HEK293 (cell line): ENCODE measurements at regions not wholly inside any gene's neighbourhood (a gene's known extent, or its start where the extent isn't known, plus 50 kb on each side); places are given as distances from the start of the nearest gene placed in this dataset.
A peak's percentile ranks its signal among the peaks of the same experiment; 100 is the strongest.

Experiments
- CTCF ChIA-PET: fragments of 350-600 bp; formaldehyde crosslinking; extraction: SDS; loops from one replicate; lab custom pipeline; 2021; ENCODE audit warnings: antibody characterized with exemption; lab: Yijun Ruan, JAX
- POLR2A ChIA-PET: fragments of 300-600 bp; formaldehyde crosslinking; extraction: SDS; loops from one replicate; lab custom pipeline; 2020; ENCODE audit warnings: antibody characterized with exemption, inconsistent platforms; lab: Yijun Ruan, JAX
- H3K27ac ChIP-seq: fragments of 200-500 bp; sonication (Bioruptor generic); 2 replicates; pipeline ENCODE4 v1.5.1; 2014; ENCODE audit warnings: low read depth, low read length, control low read depth, inconsistent platforms; ENCODE audit errors: extremely low read depth
- H3K36me3 ChIP-seq, 2 experiments: fragments of 200-500 bp in 1 of 2; sonication (Bioruptor generic) in 1 of 2; 1 replicate in 1 of 2; 2 replicates in 1 of 2; pipeline ENCODE4 v1.5.1; 2014 to 2017; ENCODE audit warnings: inconsistent platforms in 2 of 2, low read length in 2 of 2; ENCODE audit not compliant: control insufficient read depth in 2 of 2, insufficient read depth in 1 of 2
- H3K4me1 ChIP-seq: fragments of 200-500 bp; sonication (Bioruptor generic); 2 replicates; pipeline ENCODE4 v1.5.1; 2014; ENCODE audit warnings: mild to moderate bottlenecking, low read length, inconsistent platforms; ENCODE audit not compliant: control insufficient read depth, insufficient read depth
- H3K4me3 ChIP-seq: 2 replicates; pipeline ENCODE4 v1.5.1; 2011; ENCODE audit warnings: low read depth, mild to moderate bottlenecking, control low read depth, low read length, moderate library complexity
- H3K9me3 ChIP-seq: fragments of 200-500 bp; sonication (Bioruptor generic); 2 replicates; pipeline ENCODE4 v1.5.1; 2014; ENCODE audit warnings: low read depth, low read length, inconsistent platforms; ENCODE audit not compliant: control insufficient read depth, insufficient read depth
- MYNN ChIP-seq: fragments of 450-650 bp; formaldehyde crosslinking; IDR thresholded peaks from 2 replicates; pipeline ENCODE4 v1.5.1; 2016; ENCODE audit warnings: missing biosample characterization, missing genetic modification characterization, borderline replicate concordance
- OSR2 ChIP-seq: fragments of 450-650 bp; formaldehyde crosslinking; IDR thresholded peaks from 2 replicates; pipeline ENCODE4 v1.5.1; 2016; ENCODE audit warnings: missing biosample characterization, missing genetic modification characterization
- PRDM6 ChIP-seq: fragments of 450-650 bp; formaldehyde crosslinking; IDR thresholded peaks from 2 replicates; pipeline ENCODE4 v1.5.1; 2017; ENCODE audit warnings: missing biosample characterization, missing genetic modification characterization
- SETDB1 ChIP-seq: IDR thresholded peaks from one replicate; pipeline ENCODE4 v1.6.1; 2017; ENCODE audit warnings: mild to moderate bottlenecking, low read length, moderate library complexity, mixed read lengths; ENCODE audit not compliant: insufficient read length
- TCF7L2 ChIP-seq: IDR thresholded peaks from 2 replicates; pipeline ENCODE4 v1.6.1; 2011; ENCODE audit warnings: low read depth, mild to moderate bottlenecking, inconsistent platforms, low read length, moderate library complexity, borderline replicate concordance
- TRIM28 ChIP-seq: IDR thresholded peaks from 2 replicates; pipeline ENCODE4 v1.6.1; 2011; ENCODE audit warnings: low read length, control low read depth, borderline replicate concordance
- ZBTB1 ChIP-seq: fragments of 450-650 bp; formaldehyde crosslinking; IDR thresholded peaks from 2 replicates; pipeline ENCODE4 v1.5.1; 2016; ENCODE audit warnings: missing biosample characterization, missing genetic modification characterization
- ZBTB48 ChIP-seq: fragments of 450-650 bp; formaldehyde crosslinking; IDR thresholded peaks from 2 replicates; pipeline ENCODE4 v1.5.1; 2016; ENCODE audit warnings: missing biosample characterization, missing genetic modification characterization
- ZNF112 ChIP-seq: fragments of 450-650 bp; formaldehyde crosslinking; IDR thresholded peaks from 2 replicates; pipeline ENCODE4 v1.5.0; 2017; ENCODE audit warnings: missing biosample characterization, missing genetic modification characterization
- ZNF132 ChIP-seq: fragments of 450-650 bp; formaldehyde crosslinking; IDR thresholded peaks from 2 replicates; pipeline ENCODE4 v1.5.1; 2017; ENCODE audit warnings: missing biosample characterization, missing genetic modification characterization, borderline replicate concordance
- ZNF138 ChIP-seq: fragments of 450-650 bp; formaldehyde crosslinking; IDR thresholded peaks from 2 replicates; pipeline ENCODE4 v1.5.1; 2016; ENCODE audit warnings: missing biosample characterization, missing genetic modification characterization, borderline replicate concordance
- ZNF140 ChIP-seq: fragments of 450-650 bp; formaldehyde crosslinking; IDR thresholded peaks from 2 replicates; pipeline ENCODE4 v1.5.1; 2016; ENCODE audit warnings: missing biosample characterization, missing genetic modification characterization
- ZNF280C ChIP-seq: fragments of 450-650 bp; formaldehyde crosslinking; IDR thresholded peaks from 2 replicates; pipeline ENCODE4 v1.5.1; 2016; ENCODE audit warnings: missing biosample characterization, missing genetic modification characterization
- ZNF335 ChIP-seq: fragments of 450-650 bp; formaldehyde crosslinking; conservative IDR thresholded peaks from 2 replicates; pipeline ENCODE4 v1.5.1; 2016; ENCODE audit warnings: missing biosample characterization, missing genetic modification characterization
- ZNF37A ChIP-seq: fragments of 450-650 bp; IDR thresholded peaks from 2 replicates; pipeline ENCODE4 v1.5.1; 2018; ENCODE audit warnings: missing biosample characterization, missing genetic modification characterization
- ZNF394 ChIP-seq: fragments of 450-650 bp; formaldehyde crosslinking; IDR thresholded peaks from 2 replicates; pipeline ENCODE4 v1.5.1; 2016; ENCODE audit warnings: missing biosample characterization, missing genetic modification characterization, mild to moderate bottlenecking, moderate library complexity, borderline replicate concordance
- ZNF48 ChIP-seq: fragments of 450-650 bp; formaldehyde crosslinking; IDR thresholded peaks from 2 replicates; pipeline ENCODE4 v1.5.1; 2016; ENCODE audit warnings: missing biosample characterization, missing genetic modification characterization
- ZNF501 ChIP-seq: fragments of 450-650 bp; formaldehyde crosslinking; IDR thresholded peaks from 2 replicates; pipeline ENCODE4 v1.5.1; 2016; ENCODE audit warnings: missing biosample characterization, missing genetic modification characterization
- ZNF558 ChIP-seq: fragments of 450-650 bp; formaldehyde crosslinking; IDR thresholded peaks from 2 replicates; pipeline ENCODE4 v1.5.1; 2016; ENCODE audit warnings: missing biosample characterization, missing genetic modification characterization
- ZNF621 ChIP-seq: fragments of 450-650 bp; formaldehyde crosslinking; IDR thresholded peaks from 2 replicates; pipeline ENCODE4 v1.5.1; 2017; ENCODE audit warnings: missing biosample characterization, missing genetic modification characterization
- ZNF623 ChIP-seq: fragments of 450-650 bp; formaldehyde crosslinking; IDR thresholded peaks from 2 replicates; pipeline ENCODE4 v1.5.1; 2016; ENCODE audit warnings: missing biosample characterization, missing genetic modification characterization
- ZNF654 ChIP-seq: fragments of 450-650 bp; formaldehyde crosslinking; IDR thresholded peaks from 2 replicates; pipeline ENCODE4 v1.5.1; 2016; ENCODE audit warnings: low read depth, missing biosample characterization, missing genetic modification characterization
- ZNF677 ChIP-seq: fragments of 450-650 bp; IDR thresholded peaks from 2 replicates; pipeline ENCODE4 v1.5.0; 2018; ENCODE audit warnings: missing biosample characterization, mild to moderate bottlenecking, missing genetic modification characterization, moderate library complexity
- TF ChIP-seq, protein P1 (sequence below): fragments of 450-650 bp; formaldehyde crosslinking; IDR thresholded peaks from 2 replicates; pipeline ENCODE4; 2016; ENCODE audit warnings: missing biosample characterization, missing genetic modification characterization
- TF ChIP-seq, protein P2 (sequence below): fragments of 450-650 bp; formaldehyde crosslinking; IDR thresholded peaks from 2 replicates; pipeline ENCODE4 v1.5.1; 2016; ENCODE audit warnings: missing biosample characterization, missing genetic modification characterization

DNA sequence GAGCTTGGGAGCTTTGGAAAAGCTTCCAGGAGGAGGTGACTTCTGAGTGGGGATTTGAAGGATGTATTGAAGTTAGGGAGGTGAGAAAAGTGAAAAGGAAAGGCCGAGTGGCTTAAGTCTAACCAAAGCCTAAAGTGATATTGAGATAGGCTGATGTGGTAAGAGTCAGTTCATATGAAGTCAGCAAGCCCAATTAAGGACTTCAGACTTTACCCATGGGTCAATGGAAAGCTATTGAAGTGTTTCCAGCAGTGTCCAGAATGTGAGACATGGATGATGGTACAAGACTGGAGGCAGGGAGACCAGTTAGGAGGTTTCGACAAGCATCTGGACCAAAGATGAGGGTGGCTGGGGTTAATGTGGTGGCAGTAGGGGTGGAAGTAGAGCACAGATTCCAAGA is 134.3 kb upstream of the WWC1 start:
- ChIA-PET POLR2A (no interaction called here), CTCF (no interaction called here)
- Histone ChIP-seq H3K36me3 (no peaks in the 10 kb centered on the region), H3K27ac (no peak overlapping the region), H3K4me3 (no peak overlapping the region), H3K9me3 (no peaks in the 10 kb centered on the region), H3K4me1 (no peaks in the 10 kb centered on the region)
- no peak for TF ChIP-seq ZNF335 (tag by site-specific recombination)
- no peak for TF ChIP-seq PRDM6
- no peak for TF ChIP-seq ZBTB1
- no peak for TF ChIP-seq ZNF654 (tag by site-specific recombination)
- no peak for TF ChIP-seq TCF7L2
- TF ChIP-seq, protein P1, sequence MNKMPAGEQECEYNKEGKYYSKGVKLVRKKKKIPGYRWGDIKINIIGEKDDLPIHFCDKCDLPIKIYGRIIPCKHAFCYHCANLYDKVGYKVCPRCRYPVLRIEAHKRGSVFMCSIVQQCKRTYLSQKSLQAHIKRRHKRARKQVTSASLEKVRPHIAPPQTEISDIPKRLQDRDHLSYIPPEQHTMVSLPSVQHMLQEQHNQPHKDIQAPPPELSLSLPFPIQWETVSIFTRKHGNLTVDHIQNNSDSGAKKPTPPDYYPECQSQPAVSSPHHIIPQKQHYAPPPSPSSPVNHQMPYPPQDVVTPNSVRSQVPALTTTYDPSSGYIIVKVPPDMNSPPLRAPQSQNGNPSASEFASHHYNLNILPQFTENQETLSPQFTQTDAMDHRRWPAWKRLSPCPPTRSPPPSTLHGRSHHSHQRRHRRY (tag by site-specific recombination), result no peak
- TF ChIP-seq ZNF37A (tag by site-specific recombination), result no peak
- TF ChIP-seq ZNF48, result no peak

GRCh38 chr5:168159425-168159824 is 132.0 kb upstream of the WWC1 start:
- Histone ChIP-seq H3K9me3 (no peaks in the 10 kb centered on the region), H3K4me1 (no peaks in the 10 kb centered on the region), H3K36me3 (no peaks in the 10 kb centered on the region), H3K27ac (no peak overlapping the region), H3K4me3 (no peak overlapping the region)
- POLR2A ChIA-PET, result no interaction called here
- TF ChIP-seq MYNN (tag by site-specific recombination) (0 out of 2 replicates have a peak, but pooled peaks have one; percentile 54), TRIM28 (peak; percentile 62; the same call in 1 of the 2 replicates), ZNF140 (tag by site-specific recombination) (no peak), ZBTB1 (no peak), OSR2 (tag by site-specific recombination) (peak; percentile 89)
- CTCF ChIA-PET, result interaction anchor here (1.1 to 1.2 kb wide), 2 partner anchors 9 to 60 kb away, joined by 4 to 9 read pairs; no protein-coding TSS in a partner anchor

DNA sequence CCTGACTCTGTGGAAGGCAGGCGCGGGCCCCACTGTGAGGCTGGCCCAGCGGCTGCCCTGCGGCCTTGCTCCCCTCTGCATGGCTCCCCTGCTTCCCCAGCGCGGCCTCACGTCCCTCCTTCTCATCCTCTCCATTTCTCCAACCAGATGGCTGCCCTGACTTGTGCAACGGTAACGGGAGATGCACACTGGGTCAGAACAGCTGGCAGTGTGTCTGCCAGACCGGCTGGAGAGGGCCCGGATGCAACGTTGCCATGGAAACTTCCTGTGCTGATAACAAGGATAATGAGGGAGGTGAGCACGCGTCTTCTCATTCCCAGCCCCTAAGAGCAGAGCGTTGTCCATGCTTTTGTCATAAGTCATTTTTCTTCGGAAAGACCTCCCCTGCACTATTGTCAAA is 129.0 kb upstream of the WWC1 start:
- H3K36me3 ChIP-seq, result no peaks in the 10 kb centered on the region
- no peak overlapping the region for H3K27ac ChIP-seq
- TF ChIP-seq ZNF394 (tag by site-specific recombination) (no peak), ZNF132 (no peak), TRIM28 (no peak), ZNF623 (no peak), ZNF138 (tag by site-specific recombination) (no peak), ZNF558 (tag by site-specific recombination) (no peak), SETDB1 (no peak), ZNF501 (tag by site-specific recombination) (no peak), ZBTB48 (tag by site-specific recombination) (no peak), ZNF280C (tag by site-specific recombination) (no peak), ZNF677 (tag by site-specific recombination) (no peak), ZNF112 (tag by site-specific recombination) (no peak), ZNF621 (tag by site-specific recombination) (no peak)
- TF ChIP-seq, protein P2, sequence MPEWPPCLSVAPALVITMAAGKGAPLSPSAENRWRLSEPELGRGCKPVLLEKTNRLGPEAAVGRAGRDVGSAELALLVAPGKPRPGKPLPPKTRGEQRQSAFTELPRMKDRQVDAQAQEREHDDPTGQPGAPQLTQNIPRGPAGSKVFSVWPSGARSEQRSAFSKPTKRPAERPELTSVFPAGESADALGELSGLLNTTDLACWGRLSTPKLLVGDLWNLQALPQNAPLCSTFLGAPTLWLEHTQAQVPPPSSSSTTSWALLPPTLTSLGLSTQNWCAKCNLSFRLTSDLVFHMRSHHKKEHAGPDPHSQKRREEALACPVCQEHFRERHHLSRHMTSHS, result no peak
- TF ChIP-seq, protein P1 (tag by site-specific recombination), result no peak

More for the DNA sequence above, 129.0 kb upstream of the WWC1 start:
- H3K9me3 ChIP-seq, result no peaks in the 10 kb centered on the region
- ChIA-PET CTCF (interaction anchor here (0.7 kb wide), 1 partner anchor 49 kb away, joined by 3 read pairs; no protein-coding TSS in a partner anchor), POLR2A (no interaction called here)
- no peaks in the 10 kb centered on the region for H3K4me1 ChIP-seq
- no peak overlapping the region for H3K4me3 ChIP-seq
